ENCODE measurements at regions not wholly inside any gene's neighbourhood (a gene's known extent, or its start where the extent isn't known, plus 50 kb on each side); places are given as distances from the start of the nearest gene placed in this dataset.

DNA sequence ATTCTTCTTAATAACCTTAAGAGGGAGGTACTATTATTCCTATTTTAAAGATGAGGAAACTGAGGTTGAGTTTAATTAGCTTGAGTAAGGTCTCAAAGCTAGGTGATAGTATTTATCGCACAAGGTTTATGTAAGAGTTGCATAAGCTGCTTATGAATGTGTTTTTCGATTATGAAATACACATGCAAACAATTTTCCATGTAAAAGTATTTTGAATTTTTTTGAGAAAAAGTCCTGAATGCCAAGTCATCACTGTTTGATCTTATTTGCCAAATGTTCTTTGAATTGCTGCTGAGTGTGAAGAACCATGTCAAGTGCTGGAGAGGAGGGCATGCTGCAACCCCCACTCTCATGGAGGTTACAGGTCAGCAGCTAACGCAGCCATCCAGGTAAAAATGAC, 174.4 kb downstream of the CARTPT start:
- Mint-ChIP-seq H3K9me3 (ENCODE audit: unreplicated experiment) (no peaks in the 10 kb centered on the region), H3K36me3 (ENCODE audit: unreplicated experiment) (peaks cover 10% of the 10 kb centered on the region), H3K4me3 (ENCODE audit: unreplicated experiment) (no peak overlapping the region), H3K4me1 (ENCODE audit: low read depth, unreplicated experiment) (peaks cover 17% of the 10 kb centered on the region), H3K27ac (ENCODE audit: unreplicated experiment) (no peak overlapping the region), H3K27me3 (ENCODE audit: unreplicated experiment) (peaks cover 5% of the 10 kb centered on the region)
- TF ChIP-seq, protein P1, sequence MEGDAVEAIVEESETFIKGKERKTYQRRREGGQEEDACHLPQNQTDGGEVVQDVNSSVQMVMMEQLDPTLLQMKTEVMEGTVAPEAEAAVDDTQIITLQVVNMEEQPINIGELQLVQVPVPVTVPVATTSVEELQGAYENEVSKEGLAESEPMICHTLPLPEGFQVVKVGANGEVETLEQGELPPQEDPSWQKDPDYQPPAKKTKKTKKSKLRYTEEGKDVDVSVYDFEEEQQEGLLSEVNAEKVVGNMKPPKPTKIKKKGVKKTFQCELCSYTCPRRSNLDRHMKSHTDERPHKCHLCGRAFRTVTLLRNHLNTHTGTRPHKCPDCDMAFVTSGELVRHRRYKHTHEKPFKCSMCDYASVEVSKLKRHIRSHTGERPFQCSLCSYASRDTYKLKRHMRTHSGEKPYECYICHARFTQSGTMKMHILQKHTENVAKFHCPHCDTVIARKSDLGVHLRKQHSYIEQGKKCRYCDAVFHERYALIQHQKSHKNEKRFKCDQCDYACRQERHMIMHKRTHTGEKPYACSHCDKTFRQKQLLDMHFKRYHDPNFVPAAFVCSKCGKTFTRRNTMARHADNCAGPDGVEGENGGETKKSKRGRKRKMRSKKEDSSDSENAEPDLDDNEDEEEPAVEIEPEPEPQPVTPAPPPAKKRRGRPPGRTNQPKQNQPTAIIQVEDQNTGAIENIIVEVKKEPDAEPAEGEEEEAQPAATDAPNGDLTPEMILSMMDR (IDR thresholded peaks at IDR 0.05; ENCODE audit: partially characterized antibody, unreplicated experiment) = no peak
- DNase-seq = no peak

DNA sequence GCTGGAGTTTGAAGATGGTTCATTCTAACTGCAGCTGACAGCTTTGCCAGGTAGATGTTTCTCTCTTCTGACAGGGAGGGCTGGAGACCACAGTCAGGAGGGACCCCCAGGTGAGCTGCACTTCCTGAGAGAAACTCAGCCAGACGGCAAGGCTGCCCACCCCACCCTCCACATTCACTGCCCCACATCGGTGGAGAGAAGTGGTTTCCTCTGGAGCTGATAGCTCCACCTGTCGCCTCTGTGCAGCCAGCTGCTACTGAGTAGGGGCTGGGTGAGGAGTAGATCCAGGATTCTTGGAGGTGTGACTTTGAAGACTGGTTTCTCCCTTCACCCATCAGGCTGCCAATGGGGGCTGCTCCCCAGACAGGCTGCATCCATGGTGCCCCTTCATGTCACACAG, 175.0 kb downstream of the CARTPT start:
- Mint-ChIP-seq H3K27ac (ENCODE audit: unreplicated experiment) (no peak overlapping the region), H3K27me3 (ENCODE audit: unreplicated experiment) (peaks cover 5% of the 10 kb centered on the region), H3K4me1 (ENCODE audit: low read depth, unreplicated experiment) (peaks cover 17% of the 10 kb centered on the region), H3K36me3 (ENCODE audit: unreplicated experiment) (peaks cover 10% of the 10 kb centered on the region), H3K9me3 (ENCODE audit: unreplicated experiment) (no peaks in the 10 kb centered on the region), H3K4me3 (ENCODE audit: unreplicated experiment) (no peak overlapping the region)
- no peak for DNase-seq
- TF ChIP-seq, protein P1 (IDR thresholded peaks at IDR 0.05; ENCODE audit: partially characterized antibody, unreplicated experiment) = no peak

DNA sequence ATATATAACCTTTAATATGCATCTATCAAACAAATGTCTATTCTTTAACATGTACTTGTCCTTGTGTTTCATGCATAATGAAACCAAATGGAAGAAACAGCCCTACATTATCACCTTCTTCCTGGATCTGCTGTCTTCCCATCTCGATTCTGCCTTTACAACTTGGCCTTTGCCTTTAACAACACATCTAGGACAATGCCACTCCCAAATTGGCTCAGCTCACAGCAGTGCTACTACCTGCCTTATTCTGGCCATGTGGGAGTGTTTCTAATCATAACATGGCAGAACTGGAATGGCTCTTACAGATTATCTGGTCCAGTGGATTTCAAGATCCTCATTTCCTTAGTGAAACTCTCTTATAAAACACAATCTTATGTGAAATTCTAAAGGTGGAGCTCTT, 176.5 kb downstream of the CARTPT start:
- Mint-ChIP-seq H3K36me3 (ENCODE audit: unreplicated experiment) (no peaks in the 10 kb centered on the region), H3K27me3 (ENCODE audit: unreplicated experiment) (peaks cover 5% of the 10 kb centered on the region), H3K9me3 (ENCODE audit: unreplicated experiment) (no peaks in the 10 kb centered on the region), H3K4me1 (ENCODE audit: low read depth, unreplicated experiment) (peaks cover 17% of the 10 kb centered on the region), H3K4me3 (ENCODE audit: unreplicated experiment) (no peak overlapping the region), H3K27ac (ENCODE audit: unreplicated experiment) (no peak overlapping the region)
- TF ChIP-seq, protein P1 (IDR thresholded peaks at IDR 0.05; ENCODE audit: partially characterized antibody, unreplicated experiment) = no peak
- no peak for DNase-seq

DNA sequence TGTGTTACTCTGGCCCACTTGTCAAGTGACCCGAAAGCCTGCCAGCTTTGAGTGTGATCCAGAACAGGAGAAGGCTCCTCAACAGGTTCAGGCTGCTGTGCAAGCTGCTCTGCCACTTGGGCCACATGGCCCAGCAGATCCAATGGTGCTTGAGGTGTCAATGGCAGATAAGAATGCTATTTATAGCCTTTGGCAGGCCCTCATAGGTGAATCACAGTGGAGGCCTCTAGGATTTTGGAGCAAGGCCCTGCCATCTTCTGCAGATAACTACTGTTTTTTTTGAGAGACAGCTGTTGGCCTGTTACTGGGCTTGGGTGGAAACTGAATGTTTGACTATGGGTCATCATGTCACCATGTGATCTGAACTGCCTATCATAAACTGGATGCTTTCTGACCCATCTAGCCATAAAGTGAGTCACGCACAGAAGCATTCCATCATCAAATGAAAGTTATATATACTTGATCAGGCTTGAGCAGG, 180.8 kb downstream of the CARTPT start:
- H3K36me3 Mint-ChIP-seq (ENCODE audit: unreplicated experiment) = no peaks in the 10 kb centered on the region
- H3K4me1 Mint-ChIP-seq (ENCODE audit: low read depth, unreplicated experiment) = peaks cover 4% of the 10 kb centered on the region
- no peak overlapping the region for H3K4me3 Mint-ChIP-seq (ENCODE audit: unreplicated experiment)
- TF ChIP-seq, protein P1 (IDR thresholded peaks at IDR 0.05; ENCODE audit: partially characterized antibody, unreplicated experiment) = no peak
- no peaks in the 10 kb centered on the region for H3K9me3 Mint-ChIP-seq (ENCODE audit: unreplicated experiment)
- DNase-seq = no peak
- H3K27me3 Mint-ChIP-seq (ENCODE audit: unreplicated experiment) = peaks cover 2% of the 10 kb centered on the region
- H3K27ac Mint-ChIP-seq (ENCODE audit: unreplicated experiment) = no peak overlapping the region

DNA sequence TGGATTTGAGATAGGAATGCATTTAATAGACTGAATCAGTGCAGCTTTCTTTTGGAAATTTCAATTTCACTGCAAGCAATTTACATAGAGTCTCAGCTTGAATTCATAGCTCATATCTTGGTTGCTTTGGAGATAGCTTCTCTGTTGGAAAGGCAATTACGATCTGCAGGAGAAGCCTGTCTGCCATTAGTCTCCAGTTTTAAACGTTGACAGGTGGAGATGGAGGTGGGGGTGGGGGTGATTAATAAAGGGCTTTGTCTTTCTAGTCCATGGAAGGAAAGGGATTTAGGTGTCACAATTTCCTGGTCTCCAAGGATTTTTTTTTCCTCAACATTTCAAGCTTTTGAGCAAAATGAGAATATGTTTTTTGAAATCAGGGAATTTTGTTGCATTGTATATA, 184.7 kb downstream of the CARTPT start:
- Mint-ChIP-seq H3K9me3 (ENCODE audit: unreplicated experiment) (no peaks in the 10 kb centered on the region), H3K4me1 (ENCODE audit: low read depth, unreplicated experiment) (peaks cover 20% of the 10 kb centered on the region), H3K27ac (ENCODE audit: unreplicated experiment) (peak overlapping the region; percentile 18), H3K27me3 (ENCODE audit: unreplicated experiment) (peaks cover 2% of the 10 kb centered on the region), H3K4me3 (ENCODE audit: unreplicated experiment) (no peak overlapping the region), H3K36me3 (ENCODE audit: unreplicated experiment) (no peaks in the 10 kb centered on the region)
- no peak for DNase-seq
- TF ChIP-seq, protein P1 (IDR thresholded peaks at IDR 0.05; ENCODE audit: partially characterized antibody, unreplicated experiment) = no peak

Data from glutamatergic neuron (in vitro differentiated cells).